GM12892 (cell line): ENCODE measurements at regions not wholly inside any gene's neighbourhood (a gene's known extent, or its start where the extent isn't known, plus 50 kb on each side); places are given as distances from the start of the nearest gene placed in this dataset.

Source experiments
- POLR2A ChIP-seq: IDR thresholded peaks from 2 replicates; pipeline ENCODE4 v1.6.1; 2011; ENCODE audit warnings: low read depth, low read length, control low read depth
- POLR2AphosphoS5 ChIP-seq: IDR thresholded peaks from 2 replicates; pipeline ENCODE4 v1.6.1; 2011; ENCODE audit warnings: low read depth, low read length, control low read depth
- TAF1 ChIP-seq: IDR thresholded peaks from 2 replicates; pipeline ENCODE4 v1.6.1; 2011; ENCODE audit warnings: low read depth, mild to moderate bottlenecking, control low read depth, low read length, borderline replicate concordance

GRCh38 chr15:62805502-62805901 lies 237.0 kb upstream of the TPM1 start:
- TF ChIP-seq POLR2A (no peak), TAF1 (no peak), POLR2AphosphoS5 (no peak)
